ENCODE measurements at regions not wholly inside any gene's neighbourhood (a gene's known extent, or its start where the extent isn't known, plus 50 kb on each side); places are given as distances from the start of the nearest gene placed in this dataset.

DNA sequence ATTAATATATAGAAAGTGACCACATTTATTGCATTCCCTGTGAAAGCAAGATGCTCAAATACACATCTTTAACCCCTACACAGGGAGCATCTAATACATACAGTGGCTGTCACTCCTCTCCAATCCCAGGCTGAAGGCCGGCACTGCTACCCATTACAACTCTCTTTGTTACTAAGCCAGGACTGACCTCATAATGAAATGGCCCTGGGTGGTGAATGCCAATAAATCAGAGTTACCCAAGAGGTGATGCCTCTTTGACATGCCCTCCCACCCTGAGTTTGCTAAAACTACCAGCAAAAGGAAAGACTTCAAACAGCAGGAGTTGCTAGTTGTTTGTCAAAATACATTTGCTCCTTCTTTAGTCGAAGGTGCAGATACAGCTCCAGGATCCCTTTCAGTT lies 214.2 kb downstream of the FOXA2 start:
- TF ChIP-seq EZH2 (IDR thresholded peaks at IDR 0.05; ENCODE audit: borderline replicate concordance, low read depth, low read length) (no peak), TEAD2 (tag; IDR thresholded peaks at IDR 0.05) (no peak)

All from K562 (cell line).